ENCODE measurements at regions not wholly inside any gene's neighbourhood (a gene's known extent, or its start where the extent isn't known, plus 50 kb on each side); places are given as distances from the start of the nearest gene placed in this dataset.
A peak's percentile ranks its signal among the peaks of the same experiment; 100 is the strongest.

DNA sequence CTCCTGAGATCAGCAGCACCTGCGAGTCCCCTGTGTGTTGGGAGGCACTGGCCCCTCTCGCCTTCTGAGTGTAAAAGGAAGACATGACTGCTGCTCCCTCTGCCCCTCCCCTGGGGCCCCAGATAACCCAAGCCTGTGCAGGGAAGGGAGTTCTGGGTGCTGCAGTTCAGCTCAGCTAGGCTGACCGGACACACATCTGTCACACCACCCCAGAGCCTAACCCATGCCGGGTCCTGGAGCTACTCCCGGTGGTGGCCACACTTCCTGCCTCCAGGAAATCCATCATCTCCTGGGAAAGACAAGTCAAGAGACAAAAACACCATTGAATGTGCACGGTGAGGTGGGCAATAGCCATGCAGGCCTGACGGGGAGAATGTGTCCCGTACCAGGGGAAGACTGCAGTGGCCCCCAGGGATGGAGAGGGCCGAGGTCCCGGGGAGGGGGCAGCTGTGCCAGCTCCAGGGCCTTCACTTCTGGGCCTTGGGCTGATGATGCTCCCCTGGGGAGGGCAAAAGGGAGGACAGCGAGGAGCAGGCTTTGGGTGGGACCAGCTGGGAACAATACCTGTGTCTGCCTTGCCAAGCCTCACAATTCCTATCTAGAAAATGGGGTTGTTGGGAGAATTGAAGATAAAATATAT is 210.6 kb downstream of the TFCP2L1 start:
- FAIRE-seq (no peak), DNase-seq (ENCODE audit: extremely low spot score, insufficient read length, low read depth) (no peak)

DNA sequence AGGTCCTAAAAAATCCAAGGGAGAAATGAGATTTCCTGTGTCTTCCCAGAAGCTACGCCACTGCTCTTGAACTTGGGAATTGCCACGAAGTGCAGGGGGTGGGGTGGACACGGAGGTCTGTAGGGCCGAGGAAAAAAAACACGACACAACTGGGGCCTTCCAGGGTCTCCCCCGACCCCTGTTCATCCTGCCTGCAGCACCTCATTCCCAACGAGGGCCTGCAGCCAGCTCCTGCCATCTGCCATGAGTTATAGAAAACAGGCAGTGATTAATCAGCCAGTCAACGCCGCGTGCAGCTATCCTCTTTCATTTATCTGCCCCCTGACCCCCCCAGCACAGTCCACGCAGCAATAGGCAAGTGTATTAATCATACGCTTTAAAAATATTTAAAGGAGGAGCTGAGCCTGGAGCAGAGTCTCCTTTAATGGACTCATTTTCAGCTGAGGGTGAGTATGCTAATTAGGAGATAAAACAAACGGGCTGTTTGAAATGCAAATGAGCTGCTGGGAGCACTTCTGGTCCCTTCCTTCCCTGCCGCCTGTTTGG is 209.9 kb downstream of the TFCP2L1 start:
- DNase-seq (ENCODE audit: extremely low spot score, insufficient read length, low read depth) (no peak), FAIRE-seq (no peak)

DNA sequence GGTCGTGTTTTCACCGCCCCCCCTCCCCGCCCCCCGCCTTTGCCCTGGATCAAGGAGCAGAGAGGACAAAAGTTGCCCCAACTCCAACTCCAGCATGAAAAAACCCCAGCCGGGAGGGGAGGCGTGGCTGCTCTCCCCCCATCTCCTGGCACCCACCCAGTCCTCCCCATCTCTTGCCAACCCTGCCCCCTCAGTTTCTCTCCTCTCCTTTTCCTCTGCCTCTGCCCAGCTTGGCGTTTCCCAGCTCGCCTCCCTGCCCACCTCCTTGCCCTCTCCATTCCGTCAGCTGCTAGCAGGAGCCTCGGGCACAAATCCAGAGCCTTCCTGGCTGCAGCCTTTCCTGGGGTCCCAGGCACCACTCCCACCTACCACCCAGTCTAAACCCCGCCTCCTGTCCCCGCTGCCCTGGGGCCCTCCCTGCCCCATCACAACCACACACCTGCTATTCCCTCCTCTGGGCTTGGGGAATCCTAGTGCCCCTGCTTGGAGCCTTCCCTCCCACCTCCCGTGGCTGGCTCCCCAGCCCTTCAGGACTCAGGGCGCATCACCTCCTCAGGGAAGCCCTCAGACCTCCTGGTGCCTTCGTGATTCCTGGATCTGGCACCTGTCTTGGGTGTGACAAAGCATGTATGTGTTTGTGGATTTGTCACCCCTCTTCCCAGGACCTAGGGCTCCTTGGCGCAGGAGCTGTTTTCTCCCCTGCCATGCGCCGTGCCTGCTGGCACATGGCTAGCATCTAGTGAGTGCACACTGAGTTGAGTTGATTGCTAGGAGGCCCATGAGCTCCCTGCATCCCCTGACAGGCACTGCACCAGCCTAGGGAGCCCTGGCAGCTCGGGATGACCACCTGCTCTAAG is 209.1 kb downstream of the TFCP2L1 start:
- DNase-seq (ENCODE audit: extremely low spot score, insufficient read length, low read depth) (no peak), FAIRE-seq (no peak)

DNA sequence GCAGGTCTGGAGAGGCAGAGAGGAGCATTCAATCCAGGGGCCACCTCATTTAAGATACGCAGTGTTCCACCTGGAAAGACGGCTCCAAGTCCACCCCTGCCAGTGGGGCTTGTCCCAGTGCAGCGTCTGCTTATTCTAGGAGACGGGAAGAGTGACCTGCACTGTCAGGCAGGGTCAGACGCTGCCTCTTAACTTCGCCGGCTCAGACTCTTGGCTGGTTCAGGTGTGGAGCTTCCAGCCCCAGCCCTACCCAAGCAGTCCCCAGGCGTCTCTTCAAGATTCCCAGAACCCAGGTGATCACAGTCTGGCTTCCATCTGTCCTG is 208.5 kb downstream of the TFCP2L1 start:
- no peak for DNase-seq (ENCODE audit: extremely low spot score, insufficient read length, low read depth)
- no peak for FAIRE-seq

DNA sequence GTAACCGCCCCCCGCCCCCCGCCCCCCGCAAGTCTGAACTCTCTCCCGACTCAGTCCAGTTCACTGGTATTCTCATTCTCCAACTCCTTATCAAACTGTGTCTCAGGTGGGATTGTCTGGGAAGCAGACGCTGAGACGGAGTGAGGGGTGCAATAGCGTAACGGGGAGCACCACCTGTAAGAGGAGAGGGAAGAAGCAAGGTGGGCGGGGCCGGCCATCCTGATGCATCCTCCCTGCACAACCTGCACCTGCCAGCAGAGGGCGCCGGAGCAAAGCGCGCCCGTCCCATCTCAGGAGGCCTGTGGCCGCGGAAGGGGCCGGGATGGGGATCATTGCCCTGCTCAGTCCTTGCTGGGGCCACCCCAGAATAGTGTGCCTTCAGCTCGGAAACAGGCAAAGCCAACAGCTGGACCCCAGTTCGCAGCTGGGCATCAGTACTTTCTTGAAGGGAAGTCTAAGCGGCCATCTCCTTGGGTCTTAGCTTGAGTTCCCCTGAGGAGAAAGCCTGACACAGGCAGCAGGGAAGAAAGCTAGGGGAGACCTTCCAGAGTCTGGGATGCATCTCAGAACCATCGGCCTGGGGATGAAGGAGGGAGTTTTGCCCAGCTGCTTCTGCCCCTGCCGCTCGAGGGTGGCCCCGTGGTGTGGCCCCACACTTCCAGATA is 208.0 kb downstream of the TFCP2L1 start:
- FAIRE-seq: peak; percentile 86
- DNase-seq (ENCODE audit: extremely low spot score, insufficient read length, low read depth): peak; percentile 42

DNA sequence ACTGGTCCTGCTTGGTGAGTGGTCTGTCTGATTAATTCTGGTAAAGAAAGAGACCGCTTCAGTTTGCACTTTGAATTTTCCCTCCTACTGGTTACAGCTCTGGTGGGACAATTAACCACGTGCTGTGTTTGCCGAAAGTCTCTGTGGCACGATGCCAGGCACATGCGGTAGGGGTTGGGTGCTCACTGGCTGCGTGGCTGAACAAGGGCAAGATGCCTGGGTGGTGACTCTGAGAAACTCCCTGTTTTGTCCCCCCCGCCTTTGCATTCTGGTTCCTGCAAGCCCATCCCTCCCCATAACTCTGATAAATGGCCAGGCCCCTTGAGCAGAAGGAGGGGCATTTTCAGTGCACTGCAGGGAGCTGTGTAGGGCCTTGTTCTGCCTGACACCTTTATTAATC is 206.1 kb downstream of the TFCP2L1 start:
- DNase-seq (ENCODE audit: extremely low spot score, insufficient read length, low read depth) (no peak), FAIRE-seq (no peak)

DNA sequence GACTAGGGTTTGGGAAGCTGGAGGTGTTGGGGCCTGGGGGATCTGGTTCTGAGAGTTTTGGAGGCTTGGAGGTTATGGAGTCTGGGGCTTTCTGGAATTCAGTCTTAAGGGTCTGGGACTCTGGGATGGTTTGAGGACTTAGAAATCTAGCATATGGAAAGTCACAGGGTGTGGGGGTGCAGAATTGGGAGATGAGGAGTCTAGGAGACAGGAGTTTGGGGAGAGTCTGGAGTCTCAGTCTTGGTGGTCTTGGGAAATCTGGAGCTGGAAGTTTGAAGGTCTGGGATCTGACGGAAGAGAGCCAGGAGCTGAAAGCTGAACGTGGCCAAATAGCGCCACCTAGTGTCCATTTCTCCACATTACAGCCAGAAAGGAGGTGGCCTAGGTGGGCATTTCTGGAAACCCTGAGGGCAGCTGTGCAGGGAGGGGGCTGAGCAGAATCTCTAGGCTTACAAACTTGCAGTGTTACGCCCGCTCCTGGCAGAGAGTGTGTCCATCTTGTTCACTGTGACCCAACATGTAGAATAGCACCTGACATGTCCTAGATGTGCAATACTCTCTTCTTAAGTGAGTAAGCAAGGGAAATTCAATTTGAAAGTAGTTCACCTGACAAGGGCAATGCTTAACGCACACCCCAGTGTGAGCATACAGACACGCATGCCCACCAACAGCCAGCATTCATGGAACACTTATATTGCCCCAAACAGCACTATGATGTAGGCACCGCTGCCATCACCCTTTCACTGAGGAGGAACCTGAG is 204.8 kb downstream of the TFCP2L1 start:
- FAIRE-seq (peak; percentile 73), DNase-seq (ENCODE audit: extremely low spot score, insufficient read length, low read depth) (no peak)

DNA sequence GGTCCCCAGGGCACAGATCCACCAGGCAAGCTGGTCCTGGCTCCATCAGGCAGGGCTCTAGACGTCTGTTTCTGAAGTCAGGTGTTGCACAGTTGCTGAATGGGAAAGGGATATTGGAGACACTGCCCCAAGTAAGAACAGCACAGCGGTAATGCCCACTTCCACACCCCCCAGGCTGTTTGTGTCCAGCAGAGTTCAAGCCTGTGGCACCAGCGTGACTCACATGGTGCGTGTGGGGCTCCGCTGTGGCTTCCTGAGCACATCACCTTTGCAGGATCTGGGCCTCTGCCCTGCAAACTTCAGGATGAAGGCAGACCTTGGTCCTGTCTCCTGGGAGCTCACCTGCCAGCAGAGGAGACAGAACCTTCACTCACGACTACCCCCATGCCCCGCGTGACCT is 203.3 kb downstream of the TFCP2L1 start:
- FAIRE-seq: no peak
- DNase-seq (ENCODE audit: extremely low spot score, insufficient read length, low read depth): no peak

DNA sequence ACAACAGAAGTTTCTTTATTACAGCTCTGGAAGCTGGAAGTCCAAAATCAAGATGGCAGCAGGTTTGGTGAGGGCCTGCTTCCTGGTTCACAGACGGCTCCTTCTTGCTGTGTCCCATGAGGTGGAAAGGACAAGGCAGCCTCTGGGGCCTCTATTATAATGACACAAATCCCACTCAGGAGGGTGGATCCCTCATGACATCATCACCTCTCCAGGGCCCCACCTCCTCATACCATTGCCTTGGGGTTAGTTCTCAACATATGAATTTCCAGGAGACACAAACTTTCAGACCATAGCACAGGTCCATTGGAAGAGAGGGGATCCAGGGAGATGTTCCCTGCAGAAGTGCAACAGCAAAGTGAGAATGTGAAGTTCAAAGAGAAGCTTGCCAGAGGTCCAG is 202.8 kb downstream of the TFCP2L1 start:
- DNase-seq (ENCODE audit: extremely low spot score, insufficient read length, low read depth) (no peak), FAIRE-seq (no peak)

DNA sequence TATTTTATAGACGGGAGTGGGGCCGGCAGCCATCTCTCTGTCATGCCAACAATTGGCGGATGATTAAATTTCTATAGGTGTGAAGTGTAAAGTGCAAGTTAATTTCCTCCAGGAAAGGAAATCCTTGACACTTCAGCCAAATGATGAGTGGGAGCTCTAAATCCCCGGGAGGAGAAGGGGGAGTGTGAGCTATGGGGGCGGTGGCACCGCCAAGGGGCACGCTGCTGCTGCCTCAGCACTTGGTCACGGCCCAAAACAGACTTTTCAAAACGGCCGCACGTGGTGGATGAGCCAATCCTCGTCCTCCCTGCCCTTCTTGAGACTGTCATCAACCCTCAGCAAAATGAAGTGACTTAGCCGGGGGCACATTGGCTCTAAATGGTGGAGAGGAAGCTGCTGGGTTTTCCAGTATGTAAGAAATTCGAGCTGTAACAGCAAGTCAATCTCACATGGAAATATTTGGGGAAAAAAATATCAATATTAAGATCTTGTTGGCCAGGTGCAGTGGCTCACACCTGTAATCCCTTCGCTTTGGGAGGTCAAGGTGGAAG is 200.8 kb downstream of the TFCP2L1 start:
- FAIRE-seq: no peak
- DNase-seq (ENCODE audit: extremely low spot score, insufficient read length, low read depth): no peak

DNA sequence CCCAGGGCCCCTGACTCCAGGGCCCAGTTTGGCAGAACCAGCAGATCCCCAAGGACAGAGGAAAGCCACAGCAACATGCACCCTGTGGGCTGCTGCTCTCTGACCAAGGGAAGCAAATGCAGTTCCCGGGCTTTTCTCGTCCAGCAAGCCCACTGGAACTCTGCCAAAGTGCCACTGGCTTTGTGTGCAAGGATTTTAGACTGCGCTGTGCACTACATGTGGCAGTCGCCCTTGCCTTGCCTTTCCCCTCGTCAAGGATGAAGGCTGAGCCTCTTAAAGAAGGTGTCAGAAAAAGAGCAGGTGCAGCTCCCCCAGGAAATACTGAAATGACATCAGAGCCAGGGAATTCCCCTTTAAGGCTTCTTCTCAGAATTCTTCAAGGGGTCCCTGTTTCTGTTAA is 199.2 kb downstream of the TFCP2L1 start:
- FAIRE-seq (no peak), DNase-seq (ENCODE audit: extremely low spot score, insufficient read length, low read depth) (no peak)

DNA sequence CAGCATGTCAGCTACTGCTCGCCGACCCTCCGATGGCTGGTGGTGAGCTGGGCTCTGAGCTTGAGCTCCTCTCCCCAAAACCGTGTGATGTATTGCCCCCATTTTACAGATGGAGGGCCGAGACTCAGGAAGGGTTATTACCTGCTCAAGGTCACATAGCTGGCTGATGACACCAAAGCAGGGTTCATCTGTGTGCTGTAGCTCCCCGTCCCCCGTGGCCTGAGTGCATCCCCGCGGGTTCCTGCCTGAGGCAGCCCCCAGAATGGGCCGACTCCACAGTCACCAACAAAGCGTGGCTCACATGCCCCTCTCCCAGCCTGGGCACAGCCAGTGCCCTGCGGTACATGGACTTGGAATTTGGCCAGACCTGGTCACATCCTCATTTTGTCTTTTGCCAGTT is 198.6 kb downstream of the TFCP2L1 start:
- FAIRE-seq (no peak), DNase-seq (ENCODE audit: extremely low spot score, insufficient read length, low read depth) (no peak)

DNA sequence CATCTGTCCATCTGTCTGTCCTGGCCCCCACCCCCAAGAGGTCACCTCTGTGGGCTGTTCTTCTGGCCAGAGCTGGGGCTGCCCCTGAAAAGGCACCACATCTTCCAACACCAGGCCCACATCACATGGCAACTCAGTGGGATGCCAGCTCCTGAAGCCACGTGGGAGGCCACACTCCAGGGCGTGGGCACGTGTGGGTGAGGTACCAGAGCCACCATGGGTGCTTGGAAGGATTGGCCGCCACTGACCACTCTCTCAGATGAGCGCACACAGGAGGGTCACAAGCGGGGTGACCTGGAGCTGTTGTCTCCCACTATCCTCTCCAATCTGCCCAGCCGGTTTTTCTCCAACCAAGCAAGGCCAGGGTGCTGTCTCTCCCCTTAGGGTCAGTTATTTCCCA is 197.9 kb downstream of the TFCP2L1 start:
- DNase-seq (ENCODE audit: extremely low spot score, insufficient read length, low read depth) (no peak), FAIRE-seq (no peak)

DNA sequence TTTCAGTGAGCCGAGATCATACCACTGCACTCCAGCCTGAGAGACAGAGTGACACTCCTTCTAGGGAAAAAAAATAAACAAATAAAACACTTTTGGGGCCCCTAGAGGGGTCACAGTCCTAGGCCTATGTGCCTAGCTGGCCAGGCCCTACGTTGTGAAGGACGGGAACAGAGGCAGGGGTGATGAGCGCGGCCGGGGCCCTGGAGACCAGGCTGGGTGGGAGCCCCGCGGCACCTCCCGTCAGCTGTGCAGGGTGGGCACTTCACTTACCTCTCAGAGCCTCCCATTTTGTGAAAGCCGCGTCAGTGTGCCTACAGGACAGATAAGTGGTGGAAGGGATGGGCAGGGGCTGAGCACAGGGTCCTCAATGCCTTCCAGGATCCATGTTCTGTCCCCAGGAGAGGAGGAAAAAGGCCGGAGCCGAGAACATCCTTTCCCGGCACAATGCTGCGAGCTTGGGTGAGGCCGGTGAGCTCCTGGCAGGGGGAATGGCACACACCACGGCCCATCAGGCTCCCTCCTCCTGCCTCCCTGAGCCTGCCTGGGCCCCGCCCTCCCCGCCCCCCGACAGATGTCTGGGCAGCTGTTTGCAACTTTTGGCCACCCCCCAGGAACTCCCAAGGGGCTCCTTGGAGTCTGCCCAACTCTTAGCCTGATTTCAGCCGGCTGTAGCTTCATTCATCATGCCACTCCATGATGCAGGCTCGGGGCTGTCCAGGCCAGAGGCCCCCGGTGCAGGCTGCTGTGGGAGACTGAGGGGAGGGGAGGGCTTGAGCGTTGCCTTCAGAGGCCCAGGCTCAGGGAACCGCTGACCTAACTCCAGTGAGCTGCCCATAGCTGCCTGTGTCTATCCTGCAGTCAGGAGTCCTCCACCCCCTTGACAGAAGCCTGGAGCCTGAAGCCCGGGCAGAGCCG is 196.5 kb downstream of the TFCP2L1 start:
- DNase-seq (ENCODE audit: extremely low spot score, insufficient read length, low read depth) (no peak), FAIRE-seq (no peak)

DNA sequence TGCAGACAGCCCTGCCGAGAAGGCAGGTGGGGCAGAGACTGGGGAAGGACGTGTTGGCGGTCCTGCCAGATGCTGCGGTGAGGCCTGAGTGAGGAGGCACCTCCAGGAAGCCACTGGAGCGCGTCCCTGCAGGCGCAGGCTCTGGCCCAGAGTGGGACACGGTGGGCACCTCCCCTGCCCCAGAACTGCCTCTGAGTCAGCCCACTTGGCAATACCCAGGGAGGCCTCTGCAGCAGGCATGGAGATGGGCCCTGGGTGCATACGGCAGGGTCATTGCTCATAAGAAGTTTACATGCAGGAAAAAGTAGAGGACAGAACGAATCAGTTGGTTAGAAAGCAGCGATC is 195.9 kb downstream of the TFCP2L1 start:
- DNase-seq (ENCODE audit: extremely low spot score, insufficient read length, low read depth): no peak
- no peak for FAIRE-seq

DNA sequence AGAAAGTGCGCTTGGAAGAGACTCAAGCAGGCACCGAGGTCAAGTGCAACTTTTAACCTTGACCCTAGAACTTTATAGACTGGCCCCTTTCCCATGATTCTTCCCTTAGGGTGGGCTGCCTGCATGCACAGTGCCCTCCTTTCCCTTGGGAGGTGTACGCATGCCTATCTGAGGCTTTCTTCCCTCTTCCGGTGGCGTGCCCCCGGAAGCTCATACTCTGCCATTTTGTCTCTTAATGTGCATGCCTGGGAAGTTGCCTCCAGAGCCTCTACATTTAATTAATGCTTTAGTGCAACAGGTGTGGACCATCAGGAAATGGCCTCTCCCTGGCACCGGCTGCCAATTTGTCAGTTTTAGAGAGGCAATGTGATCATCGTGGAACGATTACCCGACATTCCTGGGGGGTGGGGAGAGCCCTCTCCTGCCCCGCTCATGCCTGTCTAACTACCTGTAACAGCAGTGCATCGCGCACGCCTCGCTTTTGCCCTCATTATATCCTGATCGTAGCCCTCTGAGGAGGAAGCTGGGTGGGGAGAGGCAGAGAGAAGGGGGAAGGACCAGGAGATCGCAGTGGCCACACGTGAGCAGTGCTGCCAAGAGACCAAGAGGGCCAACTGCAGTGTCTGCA is 194.8 kb downstream of the TFCP2L1 start:
- FAIRE-seq: no peak
- no peak for DNase-seq (ENCODE audit: extremely low spot score, insufficient read length, low read depth)

DNA sequence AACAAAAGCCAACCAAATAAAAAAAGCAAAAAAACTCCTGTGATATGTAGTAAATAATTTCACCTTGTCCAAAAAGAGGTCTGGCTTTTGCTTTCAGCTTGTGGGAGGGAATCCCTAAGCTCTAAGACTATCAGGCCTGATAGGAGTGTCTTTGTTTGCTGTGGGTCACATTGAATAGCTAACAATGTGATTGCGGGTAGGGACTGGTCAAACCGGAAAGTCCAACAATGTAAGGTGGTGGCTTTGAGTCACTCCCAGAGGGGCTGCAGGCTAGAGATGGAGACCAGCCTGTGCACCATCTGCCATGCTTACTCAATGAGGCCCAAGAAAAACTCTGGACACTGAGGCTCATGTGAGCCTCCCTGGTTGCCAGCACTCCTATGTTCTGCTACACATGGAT is 192.9 kb downstream of the TFCP2L1 start:
- FAIRE-seq (no peak), DNase-seq (ENCODE audit: extremely low spot score, insufficient read length, low read depth) (no peak)

DNA sequence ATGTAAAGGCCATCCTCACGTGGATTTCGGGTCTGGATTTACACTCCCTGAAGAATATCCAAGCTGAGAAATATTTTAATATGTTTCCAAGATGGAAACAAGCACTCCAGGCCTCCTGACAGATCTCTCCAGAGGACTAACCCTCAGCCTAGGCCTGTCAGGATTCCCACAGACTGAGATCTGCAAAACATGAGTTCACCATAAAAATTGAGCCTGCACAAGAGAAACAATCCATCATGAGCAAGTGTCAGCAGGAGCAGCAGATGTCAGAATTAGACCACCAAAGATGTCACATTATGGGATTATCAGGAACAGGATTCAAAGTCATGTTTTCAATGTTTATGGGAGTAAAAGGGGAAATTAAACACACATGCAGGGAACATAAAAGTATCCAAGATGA is 191.3 kb downstream of the TFCP2L1 start:
- FAIRE-seq (no peak), DNase-seq (ENCODE audit: extremely low spot score, insufficient read length, low read depth) (no peak)

DNA sequence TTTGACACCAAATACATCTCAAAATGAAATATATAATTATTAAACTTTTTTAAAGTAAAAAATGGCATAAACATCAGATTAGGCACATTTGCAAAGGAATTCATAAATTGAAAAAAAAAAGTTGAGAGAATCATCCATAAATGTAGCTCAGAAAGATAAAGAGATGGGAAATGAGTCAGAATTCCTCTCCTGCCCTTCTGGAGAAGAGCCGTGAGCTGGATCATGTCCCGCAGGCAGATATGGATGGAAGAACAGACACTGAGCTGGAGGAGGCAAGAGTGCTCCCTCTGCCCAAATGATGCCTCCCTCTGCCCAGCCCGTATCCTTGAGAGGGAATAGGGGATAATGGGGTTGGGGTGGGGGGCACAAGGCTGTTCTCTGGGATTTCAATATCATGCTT is 190.9 kb downstream of the TFCP2L1 start:
- FAIRE-seq (no peak), DNase-seq (ENCODE audit: extremely low spot score, insufficient read length, low read depth) (no peak)

Data from GM18507 (cell line).